ENCODE measurements at regions not wholly inside any gene's neighbourhood (a gene's known extent, or its start where the extent isn't known, plus 50 kb on each side); places are given as distances from the start of the nearest gene placed in this dataset.
"Not testable (repeated sequence)": the region's sequence is repeated elsewhere in the genome, so short reads cannot be mapped to it uniquely, and the experiment has no call there.

DNA sequence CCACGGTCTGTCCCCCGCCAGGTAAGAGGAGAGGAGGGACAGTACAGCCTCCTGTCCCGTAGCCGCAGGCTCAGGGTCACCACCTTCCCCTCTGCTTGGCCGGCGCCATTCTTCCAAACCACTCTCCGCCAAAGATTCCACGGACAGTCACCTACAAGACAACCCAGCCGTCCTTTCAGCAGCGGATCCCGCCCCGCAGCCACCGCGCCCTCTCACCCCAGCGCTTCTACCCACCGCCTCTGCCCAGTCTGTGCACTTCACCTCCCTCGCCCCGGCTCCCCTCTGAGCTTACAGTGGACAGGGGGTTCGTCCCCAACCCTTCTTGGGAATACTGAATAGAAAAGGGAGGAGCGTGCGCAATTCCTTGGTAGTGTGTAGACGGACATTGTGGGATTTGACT lies 319.6 kb downstream of the FAM72C start:
- Histone ChIP-seq H3K27me3 (peaks cover 0 to 6% (median 0%) of the 10 kb centered on the region in 3 donors), H3K36me3 (no peaks in the 10 kb centered on the region), H3K4me1 (no peaks in the 10 kb centered on the region), H3K27ac (no peak overlapping the region), H3K4me3 (no peak overlapping the region), H3K9me3 (no peaks in the 10 kb centered on the region)
- intact Hi-C loops (cut with DNase I; ENCODE audit: low total_unique reads) (no loop called here), in situ Hi-C loops (cut with MboI; ENCODE audit: low sequenced_read_pairs in 4 of 4) (no loop called here)
- ATAC-seq = no peak
- no peak for DNase-seq
- TF ChIP-seq, protein P1, sequence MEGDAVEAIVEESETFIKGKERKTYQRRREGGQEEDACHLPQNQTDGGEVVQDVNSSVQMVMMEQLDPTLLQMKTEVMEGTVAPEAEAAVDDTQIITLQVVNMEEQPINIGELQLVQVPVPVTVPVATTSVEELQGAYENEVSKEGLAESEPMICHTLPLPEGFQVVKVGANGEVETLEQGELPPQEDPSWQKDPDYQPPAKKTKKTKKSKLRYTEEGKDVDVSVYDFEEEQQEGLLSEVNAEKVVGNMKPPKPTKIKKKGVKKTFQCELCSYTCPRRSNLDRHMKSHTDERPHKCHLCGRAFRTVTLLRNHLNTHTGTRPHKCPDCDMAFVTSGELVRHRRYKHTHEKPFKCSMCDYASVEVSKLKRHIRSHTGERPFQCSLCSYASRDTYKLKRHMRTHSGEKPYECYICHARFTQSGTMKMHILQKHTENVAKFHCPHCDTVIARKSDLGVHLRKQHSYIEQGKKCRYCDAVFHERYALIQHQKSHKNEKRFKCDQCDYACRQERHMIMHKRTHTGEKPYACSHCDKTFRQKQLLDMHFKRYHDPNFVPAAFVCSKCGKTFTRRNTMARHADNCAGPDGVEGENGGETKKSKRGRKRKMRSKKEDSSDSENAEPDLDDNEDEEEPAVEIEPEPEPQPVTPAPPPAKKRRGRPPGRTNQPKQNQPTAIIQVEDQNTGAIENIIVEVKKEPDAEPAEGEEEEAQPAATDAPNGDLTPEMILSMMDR (IDR thresholded peaks at IDR 0.05 in 4 of 5, conservative IDR thresholded peaks at IDR 0.05 in 1 of 5) = no peak
- no peak for TF ChIP-seq POLR2A (IDR thresholded peaks at IDR 0.05)

DNA sequence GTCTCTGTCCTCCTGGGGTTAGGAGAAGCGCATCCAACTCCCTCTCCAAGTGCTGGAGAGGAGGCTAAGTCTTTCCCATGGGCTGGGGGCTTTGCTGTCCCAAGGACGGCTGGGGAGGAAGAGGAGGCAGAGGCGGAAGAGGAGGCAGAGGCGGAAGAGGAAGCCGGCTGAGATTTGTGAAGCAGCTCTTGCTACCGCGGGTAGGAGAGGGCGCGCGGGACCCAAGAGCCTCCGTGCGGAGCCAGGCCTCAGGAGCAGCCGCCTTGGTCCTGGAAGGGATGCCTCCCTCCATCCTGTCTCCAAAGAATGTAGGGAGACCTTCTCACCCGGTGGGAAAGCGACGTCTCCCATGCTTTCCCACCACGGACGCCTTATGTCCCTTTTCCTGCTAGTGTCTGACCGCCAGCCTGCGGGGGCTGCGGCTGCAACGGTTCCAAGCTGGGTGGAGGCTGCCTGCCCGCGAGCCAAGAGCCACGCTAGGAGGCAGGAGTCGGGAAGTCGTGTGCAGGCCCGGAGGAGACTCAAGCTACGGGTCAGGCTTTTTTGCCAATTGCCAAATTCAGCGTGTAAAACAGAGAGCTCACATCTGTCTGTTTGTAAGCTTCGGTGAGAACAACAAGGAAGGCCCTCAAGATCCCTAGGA lies 320.3 kb downstream of the FAM72C start:
- no peak for ATAC-seq
- H3K27me3 ChIP-seq = peaks cover 0 to 6% (median 0%) of the 10 kb centered on the region in 3 donors

DNA sequence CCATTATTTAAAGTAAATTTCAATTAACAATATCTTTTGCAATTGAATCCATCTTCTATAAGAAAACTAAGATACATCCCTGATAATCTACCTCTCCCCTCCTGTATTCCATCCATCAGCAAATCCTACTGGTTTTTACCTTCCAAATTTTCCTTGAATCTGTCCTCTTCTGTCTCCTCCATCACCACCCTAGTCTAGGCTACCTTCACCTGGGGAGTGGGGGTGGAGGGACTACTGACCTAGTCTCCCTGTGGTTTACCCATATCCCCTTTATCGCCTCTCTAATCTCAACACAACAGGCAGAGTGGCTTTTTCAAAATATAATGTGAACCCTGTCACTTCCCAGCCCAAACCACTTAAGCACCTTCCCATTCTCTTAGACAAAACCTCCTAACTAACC lies 327.8 kb downstream of the FAM72C start:
- ATAC-seq; in situ Hi-C loops (cut with MboI; ENCODE audit: low sequenced_read_pairs in 4 of 4); H3K36me3 ChIP-seq; DNase-seq; H3K27ac ChIP-seq; intact Hi-C loops (cut with DNase I; ENCODE audit: low total_unique reads); H3K4me1 ChIP-seq; H3K4me3 ChIP-seq; H3K9me3 ChIP-seq: not testable (repeated sequence)
- H3K27me3 ChIP-seq = peaks cover 0 to 28% (median 0%) of the 10 kb centered on the region in 3 donors

More for the DNA sequence above, 320.3 kb downstream of the FAM72C start:
- in situ Hi-C loops (cut with MboI; ENCODE audit: low sequenced_read_pairs in 4 of 4) = no loop called here
- Histone ChIP-seq H3K4me1 (no peaks in the 10 kb centered on the region), H3K4me3 (no peak overlapping the region), H3K27ac (no peak overlapping the region), H3K36me3 (no peaks in the 10 kb centered on the region), H3K9me3 (no peaks in the 10 kb centered on the region)
- no peak for DNase-seq
- no peak for TF ChIP-seq POLR2A (IDR thresholded peaks at IDR 0.05)
- TF ChIP-seq, protein P1 (IDR thresholded peaks at IDR 0.05 in 4 of 5, conservative IDR thresholded peaks at IDR 0.05 in 1 of 5) = no peak
- intact Hi-C loops (cut with DNase I; ENCODE audit: low total_unique reads) = no loop called here

DNA sequence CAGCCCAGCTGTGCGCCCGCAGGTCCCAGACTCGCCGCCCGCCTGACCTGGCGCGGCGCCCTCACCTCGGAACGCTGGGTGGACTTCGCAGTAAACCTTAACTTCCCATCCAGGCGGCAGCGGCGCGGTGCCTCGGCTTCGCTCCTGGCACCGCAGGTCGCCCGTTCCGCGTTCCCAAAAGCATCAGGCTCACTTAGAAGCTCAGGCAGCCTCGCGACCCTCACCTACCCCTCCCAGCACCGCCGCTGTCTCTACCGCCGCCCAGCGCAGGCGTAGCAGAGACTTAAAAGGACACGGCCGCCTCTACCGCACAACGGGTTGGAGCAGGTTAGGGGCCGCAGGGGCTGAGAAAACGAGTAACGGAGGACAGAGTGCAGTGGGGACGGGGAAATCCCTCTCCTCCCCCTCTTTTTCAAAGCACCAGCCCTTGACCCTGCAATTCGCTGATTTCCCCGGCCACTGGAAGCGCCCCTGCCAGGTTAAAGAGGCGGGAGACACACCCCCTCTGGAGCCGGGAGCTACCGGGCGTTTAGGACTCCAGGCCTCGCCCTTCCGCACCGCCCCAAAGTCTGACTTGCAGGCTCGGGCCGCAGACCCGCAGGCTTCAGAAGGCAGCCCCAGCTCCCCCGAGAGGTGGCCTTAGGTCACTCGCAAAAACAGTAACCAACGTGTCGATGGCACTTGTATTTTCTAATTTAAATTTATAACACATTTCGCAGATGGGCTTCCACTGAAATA lies 328.5 kb downstream of the FAM72C start:
- TF ChIP-seq, protein P1 (IDR thresholded peaks at IDR 0.05 in 4 of 5, conservative IDR thresholded peaks at IDR 0.05 in 1 of 5) = no peak
- TF ChIP-seq POLR2A (IDR thresholded peaks at IDR 0.05) = no peak
- Histone ChIP-seq H3K4me3 (no peak overlapping the region), H3K36me3 (no peaks in the 10 kb centered on the region), H3K27me3 (peaks cover 0 to 28% (median 0%) of the 10 kb centered on the region in 3 donors), H3K27ac (no peak overlapping the region), H3K9me3 (no peaks in the 10 kb centered on the region), H3K4me1 (no peaks in the 10 kb centered on the region)
- intact Hi-C loops (cut with DNase I; ENCODE audit: low total_unique reads) = no loop called here
- in situ Hi-C loops (cut with MboI; ENCODE audit: low sequenced_read_pairs in 4 of 4) = no loop called here
- no peak for DNase-seq
- ATAC-seq = no peak

DNA sequence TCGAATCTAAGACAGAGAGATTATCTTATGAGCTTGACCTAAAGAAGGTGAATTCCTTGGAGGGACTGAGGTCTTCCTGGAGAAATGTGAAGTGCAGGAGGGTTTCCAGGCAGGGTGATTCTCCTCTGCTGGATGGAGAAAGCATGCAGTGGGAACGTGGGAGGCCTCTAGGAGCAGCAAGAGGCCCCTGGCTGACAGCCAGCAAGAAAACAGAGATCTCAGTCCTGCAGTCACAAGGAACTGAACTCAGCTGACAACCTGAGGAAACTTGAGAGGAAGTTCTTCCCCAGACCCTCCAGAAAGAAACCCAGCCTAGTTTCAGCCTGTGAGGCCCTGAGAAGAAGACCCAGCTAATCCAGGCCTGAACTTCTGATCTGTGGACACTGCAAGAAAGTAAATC lies 345.9 kb downstream of the FAM72C start:
- Histone ChIP-seq H3K36me3 (no peaks in the 10 kb centered on the region), H3K4me1 (no peaks in the 10 kb centered on the region), H3K27ac (no peak overlapping the region), H3K27me3 (no peaks in the 10 kb centered on the region), H3K9me3 (no peaks in the 10 kb centered on the region), H3K4me3 (no peak overlapping the region)
- TF ChIP-seq, protein P1 (IDR thresholded peaks at IDR 0.05 in 4 of 5, conservative IDR thresholded peaks at IDR 0.05 in 1 of 5) = no peak
- no peak for TF ChIP-seq POLR2A (IDR thresholded peaks at IDR 0.05)
- no peak for DNase-seq
- in situ Hi-C loops (cut with MboI; ENCODE audit: low sequenced_read_pairs in 4 of 4) = no loop called here
- intact Hi-C loops (cut with DNase I; ENCODE audit: low total_unique reads) = no loop called here
- ATAC-seq = no peak

Measured in gastrocnemius medialis (tissue), 4 donors.